Endothelial cell of umbilical vein (primary cell): ENCODE measurements at regions not wholly inside any gene's neighbourhood (a gene's known extent, or its start where the extent isn't known, plus 50 kb on each side); places are given as distances from the start of the nearest gene placed in this dataset.

ENCODE experiments used
- CTCF ChIP-seq, 2 donors: IDR thresholded peaks; 1 replicate in 1 of 2; 2 replicates in 1 of 2; pipeline ENCODE4 v1.5.1; 2011; ENCODE audit warnings: low read length in 2 of 2, mild to moderate bottlenecking in 2 of 2, moderate library complexity in 2 of 2, control low read depth in 1 of 2, inconsistent platforms in 1 of 2, low read depth in 1 of 2; ENCODE audit not compliant: insufficient read depth in 1 of 2; ENCODE audit errors: extremely low read depth in 1 of 2
- EZH2 ChIP-seq: IDR thresholded peaks from 2 replicates; pipeline ENCODE4 v1.6.1; 2012; ENCODE audit warnings: borderline replicate concordance, low read depth, mild to moderate bottlenecking, moderate library complexity, low read length, inconsistent platforms; ENCODE audit not compliant: severe bottlenecking
- FOS ChIP-seq: IDR thresholded peaks from 2 replicates; pipeline ENCODE4 v1.6.1; 2011; ENCODE audit warnings: mild to moderate bottlenecking, low read length, moderate library complexity, borderline replicate concordance; ENCODE audit not compliant: insufficient read depth
- MAX ChIP-seq: IDR thresholded peaks from 2 replicates; pipeline ENCODE4 v1.6.1; 2011; ENCODE audit not compliant: insufficient read depth, insufficient read length
- MYC ChIP-seq: IDR thresholded peaks from one replicate; pipeline ENCODE4 v1.6.1; 2011; ENCODE audit warnings: mild to moderate bottlenecking, low read depth, low read length
- POLR2A ChIP-seq: IDR thresholded peaks from 2 replicates; pipeline ENCODE4 v1.6.1; 2012; ENCODE audit warnings: low read depth, mild to moderate bottlenecking, control low read depth, low read length
- POLR2AphosphoS5 ChIP-seq: IDR thresholded peaks from 2 replicates; pipeline ENCODE4 v1.6.1; 2012; ENCODE audit warnings: low read depth, mild to moderate bottlenecking, control low read depth, low read length, moderate library complexity; ENCODE audit not compliant: insufficient read depth

DNA sequence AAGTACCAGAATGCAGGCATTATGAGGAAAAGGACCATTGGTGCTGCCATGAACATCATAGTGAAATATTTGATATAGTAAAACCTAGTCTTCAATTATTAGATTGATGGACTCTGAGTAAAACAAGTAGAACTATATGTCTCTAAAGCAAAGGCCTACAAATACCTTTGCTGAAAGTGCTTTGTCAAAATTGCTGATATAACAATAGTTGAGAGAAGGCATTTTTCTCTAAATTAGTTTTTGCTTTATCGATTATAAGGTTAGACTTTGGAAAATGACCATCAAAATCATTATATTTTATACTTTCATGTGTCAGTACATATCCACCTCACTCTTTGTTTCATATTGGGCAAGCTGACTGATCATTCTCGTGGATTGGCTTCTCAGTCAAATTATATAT lies 836.0 kb upstream of the FBXO33 start:
- TF ChIP-seq MAX = no peak
- TF ChIP-seq CTCF (IDR thresholded peaks at IDR 0.05; ENCODE audit: extremely low read depth in 1 of 2, insufficient read depth in 1 of 2, low read depth in 1 of 2, low read length in 2 of 2) = no peak
- no peak for TF ChIP-seq POLR2AphosphoS5
- no peak for TF ChIP-seq POLR2A
- TF ChIP-seq EZH2 = no peak
- TF ChIP-seq MYC = no peak
- TF ChIP-seq FOS = no peak
